Sigmoid colon (tissue), 4 donors: ENCODE measurements at regions not wholly inside any gene's neighbourhood (a gene's known extent, or its start where the extent isn't known, plus 50 kb on each side); places are given as distances from the start of the nearest gene placed in this dataset.

Experiments used
- POLR2A ChIP-seq, 2 donors: fragments of 450-650 bp; IDR thresholded peaks; one replicate each; pipeline ENCODE4 v1.6.1; 2016; ENCODE audit warnings: antibody characterized with exemption in 2 of 2, mild to moderate bottlenecking in 2 of 2, moderate library complexity in 2 of 2
- POLR2AphosphoS5 ChIP-seq, 4 donors: sonication (generic); formaldehyde crosslinking; IDR thresholded peaks; one replicate each; pipeline ENCODE4 v1.6.1; 2017; ENCODE audit warnings: antibody characterized with exemption in 4 of 4
- TF ChIP-seq, protein P1 (sequence below), 4 experiments: fragments of 450-650 bp in 3 of 4; fragments of 200-600 bp in 1 of 4; IDR thresholded peaks; one replicate each; pipeline ENCODE4 v1.5.1; 2016 to 2019; ENCODE audit warnings: antibody characterized with exemption in 4 of 4, mild to moderate bottlenecking in 3 of 4, moderate library complexity in 2 of 4

DNA sequence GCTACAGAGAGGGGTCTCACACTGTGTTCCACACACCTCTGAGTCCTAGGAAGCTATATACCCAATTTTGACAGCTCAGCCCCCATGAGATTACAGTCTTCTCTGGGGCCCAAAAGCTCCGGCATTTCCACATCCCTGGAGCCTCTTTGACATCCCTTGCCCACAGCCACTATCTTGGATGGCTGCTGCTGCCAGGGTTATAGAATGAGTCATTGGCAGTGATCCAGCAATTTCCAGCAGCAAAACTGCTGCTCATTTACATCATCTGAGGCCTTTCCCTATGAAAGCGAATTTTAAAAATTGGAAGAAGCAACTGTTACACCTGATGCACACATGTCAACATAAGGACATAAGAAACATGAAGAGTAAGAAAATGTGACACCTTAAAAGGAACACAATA, 590.7 kb downstream of the MEI4 start:
- TF ChIP-seq, protein P1, sequence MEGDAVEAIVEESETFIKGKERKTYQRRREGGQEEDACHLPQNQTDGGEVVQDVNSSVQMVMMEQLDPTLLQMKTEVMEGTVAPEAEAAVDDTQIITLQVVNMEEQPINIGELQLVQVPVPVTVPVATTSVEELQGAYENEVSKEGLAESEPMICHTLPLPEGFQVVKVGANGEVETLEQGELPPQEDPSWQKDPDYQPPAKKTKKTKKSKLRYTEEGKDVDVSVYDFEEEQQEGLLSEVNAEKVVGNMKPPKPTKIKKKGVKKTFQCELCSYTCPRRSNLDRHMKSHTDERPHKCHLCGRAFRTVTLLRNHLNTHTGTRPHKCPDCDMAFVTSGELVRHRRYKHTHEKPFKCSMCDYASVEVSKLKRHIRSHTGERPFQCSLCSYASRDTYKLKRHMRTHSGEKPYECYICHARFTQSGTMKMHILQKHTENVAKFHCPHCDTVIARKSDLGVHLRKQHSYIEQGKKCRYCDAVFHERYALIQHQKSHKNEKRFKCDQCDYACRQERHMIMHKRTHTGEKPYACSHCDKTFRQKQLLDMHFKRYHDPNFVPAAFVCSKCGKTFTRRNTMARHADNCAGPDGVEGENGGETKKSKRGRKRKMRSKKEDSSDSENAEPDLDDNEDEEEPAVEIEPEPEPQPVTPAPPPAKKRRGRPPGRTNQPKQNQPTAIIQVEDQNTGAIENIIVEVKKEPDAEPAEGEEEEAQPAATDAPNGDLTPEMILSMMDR (IDR thresholded peaks at IDR 0.05): no peak
- TF ChIP-seq POLR2AphosphoS5 (IDR thresholded peaks at IDR 0.05): no peak
- no peak for TF ChIP-seq POLR2A (IDR thresholded peaks at IDR 0.05)
